Calu3 (cell line): ENCODE measurements at regions not wholly inside any gene's neighbourhood (a gene's known extent, or its start where the extent isn't known, plus 50 kb on each side); places are given as distances from the start of the nearest gene placed in this dataset.

Experiments
- BruUV-seq: library from RNA; stranded (reverse); fragments of 400-500 nt; replicated peaks from 2 replicates; lab custom pipeline; 2021; lab: Mats Ljungman, UMichigan
- CTCF ChIA-PET: fragments of 300-600 bp; sonication (Branson Sonifier 250); formaldehyde crosslinking; loops from one replicate; lab custom pipeline; 2022; ENCODE audit warnings: antibody characterized with exemption; lab: Charles Lee
- DNase-seq: peaks from one replicate; pipeline ENCODE4 v3.0.0; 2022
- H3K27ac Mint-ChIP-seq: one replicate; pipeline ENCODE4 v1.8.0; 2022; ENCODE audit warnings: mixed read lengths; ENCODE audit not compliant: unreplicated experiment
- H3K27me3 Mint-ChIP-seq: one replicate; pipeline ENCODE4 v1.8.0; 2022; ENCODE audit warnings: mixed read lengths; ENCODE audit not compliant: unreplicated experiment
- H3K36me3 Mint-ChIP-seq: one replicate; pipeline ENCODE4 v1.8.0; 2022; ENCODE audit warnings: mild to moderate bottlenecking, moderate library complexity, mixed read lengths; ENCODE audit not compliant: insufficient read depth, unreplicated experiment
- H3K4me1 Mint-ChIP-seq: one replicate; pipeline ENCODE4 v1.8.0; 2022; ENCODE audit warnings: mild to moderate bottlenecking, low read depth, mixed read lengths; ENCODE audit not compliant: unreplicated experiment
- H3K4me3 Mint-ChIP-seq: one replicate; pipeline ENCODE4 v1.8.0; 2022; ENCODE audit warnings: mild to moderate bottlenecking, low read depth, moderate library complexity, mixed read lengths; ENCODE audit not compliant: unreplicated experiment
- H3K9me3 Mint-ChIP-seq: one replicate; pipeline ENCODE4 v1.8.0; 2022; ENCODE audit warnings: low read depth, mixed read lengths; ENCODE audit not compliant: unreplicated experiment
- CTCF ChIP-seq: fragments of 200-600 bp; IDR thresholded peaks from one replicate; pipeline ENCODE4 v1.8.0; 2022; ENCODE audit warnings: antibody characterized with exemption; ENCODE audit not compliant: unreplicated experiment
- intact Hi-C: fragments of 100-400 bp; cut with micrococcal nuclease; formaldehyde crosslinking; loops from one replicate; pipeline ENCODE4 v1.10.0; 2022; ENCODE audit not compliant: unreplicated experiment

- no peak for DNase-seq
- H3K36me3 Mint-ChIP-seq, result no peaks in the 10 kb centered on the region
- no TSS peak for BruUV-seq
- H3K27me3 Mint-ChIP-seq, result no peaks in the 10 kb centered on the region
- CTCF ChIA-PET, result no interaction called here
- H3K27ac Mint-ChIP-seq, result no peak overlapping the region
- peaks cover 19% of the 10 kb centered on the region for H3K9me3 Mint-ChIP-seq
- TF ChIP-seq CTCF, result no peak
- H3K4me3 Mint-ChIP-seq, result no peak overlapping the region
- H3K4me1 Mint-ChIP-seq, result no peaks in the 10 kb centered on the region
- intact Hi-C loops, result no loop called here
Observed at GRCh38 chr6:94027374-94027773, 608.0 kb upstream of the EPHA7 start.

GRCh38 chr6:94026575-94026974 is 607.2 kb upstream of the EPHA7 start:
- intact Hi-C loops, result no loop called here
- H3K4me1 Mint-ChIP-seq, result no peaks in the 10 kb centered on the region
- H3K27ac Mint-ChIP-seq, result no peak overlapping the region
- no peak for TF ChIP-seq CTCF
- DNase-seq, result no peak
- H3K36me3 Mint-ChIP-seq, result no peaks in the 10 kb centered on the region
- H3K4me3 Mint-ChIP-seq, result no peak overlapping the region
- no peaks in the 10 kb centered on the region for H3K27me3 Mint-ChIP-seq
- CTCF ChIA-PET, result no interaction called here
- peaks cover 19% of the 10 kb centered on the region for H3K9me3 Mint-ChIP-seq
- BruUV-seq, result no TSS peak

DNA sequence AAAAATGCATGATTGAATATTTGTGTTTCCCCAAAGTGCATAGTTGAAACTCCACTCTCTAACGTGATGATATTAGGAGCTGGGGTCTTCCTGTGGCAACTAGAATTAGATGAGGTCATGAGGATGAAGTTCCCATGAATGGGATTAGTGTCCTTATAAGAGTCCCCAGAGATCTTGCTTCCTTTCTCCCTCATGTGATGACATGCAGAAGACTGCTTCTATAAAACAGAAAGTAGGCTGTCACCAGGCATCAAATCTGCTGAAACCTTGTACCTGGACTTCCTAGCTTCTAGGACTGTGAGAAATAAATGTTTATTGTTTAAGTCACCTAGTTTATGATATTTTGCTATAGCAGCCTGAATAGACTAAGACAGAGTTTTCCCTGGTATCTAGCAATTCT is 586.5 kb upstream of the EPHA7 start:
- Mint-ChIP-seq H3K4me1 (no peaks in the 10 kb centered on the region), H3K36me3 (no peaks in the 10 kb centered on the region), H3K27ac (no peak overlapping the region), H3K4me3 (no peak overlapping the region), H3K9me3 (peaks cover 9% of the 10 kb centered on the region), H3K27me3 (no peaks in the 10 kb centered on the region)
- CTCF ChIA-PET, result no interaction called here
- intact Hi-C loops, result no loop called here
- DNase-seq, result no peak
- BruUV-seq, result no TSS peak
- TF ChIP-seq CTCF, result no peak

GRCh38 chr6:93992976-93993375 is 573.6 kb upstream of the EPHA7 start:
- Mint-ChIP-seq H3K27ac (no peak overlapping the region), H3K9me3 (peaks cover 7% of the 10 kb centered on the region), H3K36me3 (no peaks in the 10 kb centered on the region), H3K4me1 (no peaks in the 10 kb centered on the region), H3K27me3 (no peaks in the 10 kb centered on the region), H3K4me3 (no peak overlapping the region)
- DNase-seq, result no peak
- TF ChIP-seq CTCF, result no peak
- intact Hi-C loops, result no loop called here
- no TSS peak for BruUV-seq
- CTCF ChIA-PET, result no interaction called here
